ENCODE measurements at regions not wholly inside any gene's neighbourhood (a gene's known extent, or its start where the extent isn't known, plus 50 kb on each side); places are given as distances from the start of the nearest gene placed in this dataset.

DNA sequence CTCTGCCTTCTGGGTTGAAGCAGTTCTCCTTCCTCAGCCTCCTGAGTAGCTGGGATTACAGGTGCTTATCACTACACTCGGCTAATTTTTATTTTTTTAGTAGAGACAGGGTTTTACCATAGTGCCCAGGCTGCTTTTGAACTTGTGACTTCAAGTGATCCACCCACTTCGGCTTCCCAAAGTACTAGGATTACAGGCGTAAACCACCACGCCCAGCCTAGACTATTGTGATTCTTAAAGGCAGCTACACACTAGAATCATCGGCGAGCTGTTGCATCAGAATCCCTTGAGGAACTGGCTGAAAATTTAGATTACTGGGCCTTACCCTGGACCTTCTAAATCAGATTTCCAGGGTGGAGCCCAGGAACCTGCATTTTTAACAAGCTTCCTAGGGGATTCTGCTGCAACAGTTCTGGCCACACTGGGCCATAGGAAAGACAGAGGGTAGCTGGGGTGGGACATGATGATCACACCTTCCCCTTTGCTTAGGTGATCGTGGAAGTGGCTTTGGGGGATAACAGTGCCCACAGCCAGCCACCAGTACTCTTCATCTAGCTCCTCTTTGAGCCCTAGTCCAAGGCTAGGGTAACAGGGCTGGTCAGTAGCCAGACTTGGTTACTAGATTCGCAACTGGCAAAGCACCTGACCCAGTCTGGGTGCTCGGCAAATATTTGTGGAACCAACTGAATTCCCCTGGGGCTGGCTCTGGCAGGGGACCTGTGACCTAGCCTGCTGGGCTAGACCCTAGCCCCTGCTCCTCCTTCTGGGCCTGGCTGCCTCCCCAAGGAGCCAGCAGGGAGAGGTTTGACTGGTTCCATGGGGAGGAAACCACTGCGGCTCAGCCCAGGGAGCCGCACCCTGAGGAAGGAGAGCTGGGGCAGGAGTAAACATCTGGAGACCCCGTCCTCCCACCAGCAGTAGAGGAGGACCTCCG is 67.1 kb upstream of the DUSP5 start:
- DNase-seq (ENCODE audit: low read depth, low spot score), result no peak
- H3K27ac ChIP-seq, result peak overlapping the region; percentile 48

DNA sequence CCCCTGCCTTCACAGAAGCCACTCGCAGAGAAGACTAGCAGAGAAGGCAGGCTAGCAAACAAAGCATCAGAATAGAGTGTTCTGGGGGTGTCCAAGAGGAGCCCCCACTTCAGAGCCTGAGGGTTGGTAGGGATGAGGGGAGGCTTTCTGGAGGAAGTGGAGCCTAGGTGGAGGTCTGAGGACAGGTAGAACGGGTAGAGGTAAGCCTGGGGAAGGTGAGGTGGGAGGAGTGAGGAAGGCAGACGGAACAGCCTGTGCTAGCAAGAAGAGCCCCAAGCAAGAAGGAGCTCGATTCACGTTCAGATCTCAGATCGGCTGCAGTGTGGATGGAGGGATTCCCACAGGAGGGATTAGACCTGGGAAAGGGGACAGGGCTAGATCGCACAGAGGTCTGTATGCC is 66.0 kb upstream of the DUSP5 start:
- DNase-seq (ENCODE audit: low read depth, low spot score), result no peak
- H3K27ac ChIP-seq, result peak overlapping the region; percentile 48

DNA sequence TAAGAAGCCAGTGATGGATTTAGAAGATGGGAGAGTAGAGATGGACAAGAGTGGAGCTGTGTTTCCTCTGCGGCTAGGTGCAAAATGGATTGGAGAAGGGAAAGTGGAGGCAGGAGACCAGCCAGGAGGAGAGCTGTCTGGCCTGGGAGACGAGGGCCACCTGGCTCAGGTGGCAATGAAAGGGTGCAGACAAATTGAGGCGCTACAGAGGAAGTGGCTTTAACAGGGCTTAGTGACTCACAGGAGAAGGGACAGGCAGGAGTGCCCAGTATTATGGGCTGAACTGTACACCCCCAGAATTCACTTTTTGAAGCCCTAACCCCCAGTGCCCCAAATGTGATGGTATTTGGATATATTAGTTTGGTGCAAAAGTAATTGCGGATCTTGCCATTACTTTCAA is 65.6 kb upstream of the DUSP5 start:
- peak overlapping the region; percentile 48 for H3K27ac ChIP-seq
- DNase-seq (ENCODE audit: low read depth, low spot score), result no peak

DNA sequence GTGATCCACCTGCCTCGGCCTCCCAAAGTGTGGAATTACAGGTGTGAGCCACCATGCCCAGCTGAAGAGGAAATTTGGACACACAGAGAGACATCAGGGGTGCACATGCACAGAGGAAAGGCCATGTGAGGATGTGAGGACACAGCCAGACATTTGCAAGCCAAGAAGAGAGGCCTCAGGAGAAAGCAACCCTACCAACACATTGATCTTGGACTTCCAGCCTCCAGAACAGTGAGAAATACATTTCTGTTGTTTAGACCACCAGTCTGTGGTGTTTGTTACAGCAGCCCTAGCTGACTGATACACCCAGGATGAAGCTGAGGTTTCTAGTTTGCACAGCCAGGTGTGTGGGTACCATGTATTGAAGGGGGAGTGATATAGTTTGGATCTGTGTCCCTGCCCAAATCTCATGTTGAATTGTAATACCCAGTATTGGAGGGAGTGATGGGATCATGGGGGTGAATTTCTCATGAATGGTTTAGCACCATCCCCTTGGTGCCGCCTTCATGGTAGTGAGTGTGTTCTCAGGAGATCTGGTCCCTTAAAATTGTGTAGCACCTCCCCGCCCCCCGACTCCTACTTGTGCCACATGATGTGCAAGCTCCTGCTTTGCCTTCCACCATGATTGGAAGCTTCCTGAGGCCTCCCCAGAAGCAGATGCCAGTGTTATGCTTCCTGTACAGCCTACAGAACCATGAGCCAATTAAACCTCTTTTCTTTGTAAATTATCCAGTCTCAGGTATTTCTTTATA is 64.7 kb upstream of the DUSP5 start:
- no peak for DNase-seq (ENCODE audit: low read depth, low spot score)
- no peak overlapping the region for H3K27ac ChIP-seq

DNA sequence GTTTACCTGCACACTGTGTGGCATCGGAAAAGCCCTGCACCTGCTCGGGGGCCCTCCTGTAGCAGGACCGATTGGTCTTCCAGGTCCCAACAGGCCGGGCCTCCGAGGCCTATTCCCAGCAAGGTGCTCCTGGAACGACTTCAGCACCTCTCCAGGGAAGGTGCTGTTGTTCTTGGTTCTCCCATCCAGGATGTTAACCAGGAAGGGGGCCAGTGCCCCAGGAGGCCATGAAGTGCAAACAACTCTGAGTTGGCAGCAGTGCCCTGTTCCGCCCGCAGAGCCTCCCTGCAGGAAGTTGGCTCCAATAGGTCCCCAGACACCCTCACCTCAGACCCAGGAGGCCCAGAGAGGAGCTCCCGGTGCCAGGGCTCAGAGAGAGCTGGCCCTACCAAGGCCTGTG is 64.0 kb upstream of the DUSP5 start:
- no peak for DNase-seq (ENCODE audit: low read depth, low spot score)
- H3K27ac ChIP-seq, result no peak overlapping the region

DNA sequence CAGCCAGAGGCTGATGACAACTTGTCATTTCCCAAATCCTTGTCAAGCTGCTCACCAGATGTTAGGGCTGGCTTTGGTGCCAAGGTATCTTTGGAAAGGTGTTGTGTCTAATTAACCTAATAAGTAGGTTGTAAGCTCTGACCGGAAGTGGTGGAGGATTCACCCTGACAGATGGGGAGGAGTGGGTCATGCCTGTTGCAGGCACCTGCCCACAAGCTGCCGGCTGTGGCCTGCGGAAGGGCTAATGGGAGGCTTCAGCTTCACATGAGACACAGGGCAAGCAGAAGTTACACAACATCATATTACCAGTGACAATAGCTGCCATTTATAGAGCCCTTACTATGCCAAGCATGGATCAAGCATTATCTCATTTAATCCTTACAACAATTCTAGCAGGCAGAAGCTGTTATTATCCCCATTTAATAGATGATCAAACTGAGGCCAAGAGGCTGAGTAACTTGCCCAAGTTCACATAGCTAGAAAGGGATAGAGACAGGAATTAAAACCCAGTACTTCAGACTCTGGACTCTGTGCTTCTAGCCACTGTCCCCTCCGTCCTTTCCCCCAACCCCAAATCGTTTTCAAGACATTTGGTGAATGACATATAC is 63.1 kb upstream of the DUSP5 start:
- no peak overlapping the region for H3K27ac ChIP-seq
- no peak for DNase-seq (ENCODE audit: low read depth, low spot score)

DNA sequence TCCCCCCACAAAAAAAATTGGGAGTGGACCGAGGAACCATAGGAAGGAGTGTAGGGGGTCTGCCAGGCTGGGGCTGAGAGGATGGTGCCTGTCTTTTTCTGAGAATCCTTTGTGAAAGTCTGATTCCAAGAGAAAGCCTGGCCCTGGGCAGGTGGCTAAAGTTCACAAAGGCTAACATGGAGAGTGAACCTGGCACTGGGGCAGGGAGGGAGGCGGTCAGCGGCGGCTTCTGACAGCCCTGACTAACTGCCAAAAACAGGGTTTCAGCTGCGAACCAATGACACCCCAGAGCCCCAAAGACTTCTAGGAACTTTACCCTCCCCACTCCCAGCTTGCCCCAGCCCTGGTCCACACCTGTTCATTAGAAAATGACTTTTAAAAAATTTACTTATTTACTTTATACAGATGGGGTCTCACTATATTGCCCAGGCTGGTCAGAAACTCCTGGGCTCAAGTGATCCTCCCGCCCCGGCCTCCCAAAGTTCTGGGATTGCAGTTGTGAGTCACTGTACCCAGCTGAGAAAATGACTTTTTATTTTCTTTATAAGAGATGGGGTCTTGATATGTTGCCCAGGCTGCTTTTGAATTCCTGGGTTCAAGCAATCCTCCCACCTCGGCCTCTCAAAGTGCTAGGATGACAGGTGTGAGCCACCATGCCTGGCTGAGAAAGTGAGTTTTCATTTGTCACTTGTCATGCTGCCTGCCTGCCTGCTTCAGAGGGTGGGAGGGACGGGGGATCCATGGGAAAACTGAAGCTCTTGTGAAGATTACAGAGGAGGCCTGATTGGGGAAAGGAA is 61.0 kb upstream of the DUSP5 start:
- DNase-seq (ENCODE audit: low read depth, low spot score), result no peak
- no peak overlapping the region for H3K27ac ChIP-seq

DNA sequence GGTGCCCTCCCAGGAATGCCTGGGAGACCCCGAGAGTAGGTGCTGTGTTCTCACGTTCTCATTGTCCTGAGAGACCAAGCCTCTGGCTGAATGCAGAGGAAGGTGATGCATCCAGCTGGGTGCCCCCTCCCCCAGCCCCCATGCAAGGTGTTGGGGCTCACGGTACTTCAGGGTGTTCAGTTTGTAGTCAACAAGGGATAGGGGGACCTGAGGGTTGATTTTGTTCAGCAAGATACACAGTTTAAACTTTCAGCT is 60.4 kb upstream of the DUSP5 start:
- DNase-seq (ENCODE audit: low read depth, low spot score), result no peak
- H3K27ac ChIP-seq, result no peak overlapping the region

DNA sequence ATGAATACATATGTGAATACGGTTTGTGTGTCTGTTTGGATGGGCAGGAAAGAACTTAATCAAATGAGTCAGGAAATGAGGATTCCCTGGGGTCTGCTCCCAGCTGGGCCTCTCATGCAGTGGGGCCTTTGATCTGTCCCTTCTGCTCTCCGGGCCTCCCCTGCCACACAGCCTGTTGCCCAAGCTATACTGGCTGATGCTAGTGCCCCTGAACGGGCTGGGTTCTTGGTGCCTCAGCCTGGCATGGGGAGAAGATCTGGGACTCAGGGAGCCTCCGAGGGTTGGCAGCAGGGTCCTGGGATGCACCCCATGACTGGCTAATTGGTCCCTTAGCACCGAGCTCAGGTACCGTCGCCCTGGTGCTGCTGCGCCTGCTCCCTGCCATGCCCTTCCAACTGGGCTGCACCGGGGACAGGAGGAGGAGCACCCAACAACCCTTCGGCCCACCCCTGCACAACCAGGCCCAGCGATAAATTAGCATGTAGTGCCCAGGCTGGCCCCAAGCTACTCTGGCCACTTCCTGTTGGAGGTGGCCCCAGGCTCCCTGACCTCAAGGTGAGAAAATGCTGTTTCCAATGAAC is 59.9 kb upstream of the DUSP5 start:
- no peak for DNase-seq (ENCODE audit: low read depth, low spot score)

DNA sequence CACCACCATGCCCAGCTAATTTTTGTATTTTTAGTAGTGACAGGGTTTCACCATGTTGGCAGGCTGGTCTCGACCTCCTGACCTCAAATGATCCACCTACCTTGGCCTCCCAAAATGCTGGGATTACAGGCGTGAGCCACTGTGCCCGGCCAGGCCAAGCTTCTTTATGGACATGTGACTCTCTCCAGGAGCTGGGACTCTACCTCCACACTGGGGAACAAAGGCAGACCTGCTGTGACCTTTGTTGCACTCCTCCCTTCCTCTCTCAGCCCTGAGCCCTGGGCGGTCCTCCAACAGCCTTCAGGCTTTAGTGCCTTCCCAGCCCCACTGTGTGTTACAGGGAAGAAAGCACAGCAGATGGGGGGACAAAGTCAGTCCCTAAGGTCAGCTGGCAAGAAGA is 55.0 kb upstream of the DUSP5 start:
- H3K27ac ChIP-seq, result no peak overlapping the region
- DNase-seq (ENCODE audit: low read depth, low spot score), result no peak

More for the DNA sequence above, 59.9 kb upstream of the DUSP5 start:
- no peak overlapping the region for H3K27ac ChIP-seq

DNA sequence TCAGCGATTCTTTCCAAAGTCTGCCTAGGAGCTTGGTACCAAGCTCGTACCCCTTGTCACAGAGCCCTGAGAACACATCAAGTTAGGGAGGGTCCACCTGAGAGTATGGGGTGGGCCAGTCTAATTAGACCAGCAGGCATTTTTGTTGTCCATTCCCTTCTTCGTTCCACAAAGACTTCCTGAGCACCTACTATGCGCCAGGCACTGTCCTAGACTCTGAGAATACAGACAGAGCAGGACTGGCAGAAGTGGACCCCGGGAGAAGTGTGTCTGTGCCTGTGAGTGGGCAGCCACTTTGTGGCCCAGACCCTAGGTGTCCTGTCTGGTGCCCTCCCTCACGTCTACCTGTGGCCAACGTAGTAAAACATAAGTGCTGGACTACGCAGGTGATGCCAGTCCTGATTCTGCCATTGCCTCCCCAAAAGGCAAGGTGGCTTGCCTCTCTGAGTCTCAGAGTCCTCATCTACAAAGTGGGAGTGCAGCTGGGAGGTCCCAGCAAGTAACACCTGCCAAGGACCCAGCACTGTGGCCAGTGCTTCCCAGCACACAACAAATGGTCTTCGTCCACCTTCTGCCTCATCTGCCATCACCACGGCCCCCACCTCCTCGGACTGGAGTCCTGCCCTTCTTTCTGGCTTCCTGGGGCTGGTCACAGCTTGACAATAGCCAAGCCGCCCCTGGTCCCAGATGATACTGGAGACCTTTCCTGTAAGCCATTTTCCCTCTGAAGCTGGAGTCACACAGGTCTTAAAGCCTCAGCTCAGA is 54.3 kb upstream of the DUSP5 start:
- no peak for DNase-seq (ENCODE audit: low read depth, low spot score)
- no peak overlapping the region for H3K27ac ChIP-seq

DNA sequence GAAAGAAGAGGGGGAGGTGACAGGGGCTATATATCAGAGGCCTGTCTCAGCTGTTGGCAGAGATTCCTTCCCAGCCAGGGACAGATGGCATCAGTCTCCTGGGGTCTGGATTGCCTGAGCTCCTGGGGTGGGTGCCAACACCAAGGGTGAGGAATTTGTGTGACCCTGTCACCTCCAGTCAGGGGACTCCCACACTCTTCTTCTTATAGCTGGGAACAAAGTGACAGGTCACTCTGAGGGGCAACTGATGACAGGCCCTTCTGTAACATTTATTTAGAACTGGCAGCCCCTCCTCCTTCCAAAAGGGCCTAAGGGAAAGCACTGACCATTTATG is 53.7 kb upstream of the DUSP5 start:
- DNase-seq (ENCODE audit: low read depth, low spot score), result no peak

DNA sequence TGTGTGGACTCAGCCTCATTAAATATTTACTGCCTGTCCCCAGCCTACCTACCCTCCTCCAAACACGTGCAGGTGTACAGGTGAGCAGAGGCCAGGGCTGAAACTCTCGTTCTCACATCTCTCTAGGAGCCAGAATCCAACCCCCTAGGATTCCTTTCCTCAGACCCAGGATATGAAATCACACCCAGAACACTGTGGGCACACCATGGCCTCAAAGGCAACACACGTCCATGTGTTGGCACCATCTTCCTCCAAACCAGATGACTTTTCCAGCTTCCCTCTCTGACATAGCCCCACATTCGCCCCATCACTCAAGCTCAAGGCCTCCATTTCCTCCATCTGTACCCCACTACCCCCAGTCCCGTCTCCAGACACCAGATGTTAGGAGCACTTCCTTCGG is 51.8 kb upstream of the DUSP5 start:
- DNase-seq (ENCODE audit: low read depth, low spot score), result no peak
- no peak overlapping the region for H3K27ac ChIP-seq

More for the DNA sequence above, 53.7 kb upstream of the DUSP5 start:
- no peak overlapping the region for H3K27ac ChIP-seq

DNA sequence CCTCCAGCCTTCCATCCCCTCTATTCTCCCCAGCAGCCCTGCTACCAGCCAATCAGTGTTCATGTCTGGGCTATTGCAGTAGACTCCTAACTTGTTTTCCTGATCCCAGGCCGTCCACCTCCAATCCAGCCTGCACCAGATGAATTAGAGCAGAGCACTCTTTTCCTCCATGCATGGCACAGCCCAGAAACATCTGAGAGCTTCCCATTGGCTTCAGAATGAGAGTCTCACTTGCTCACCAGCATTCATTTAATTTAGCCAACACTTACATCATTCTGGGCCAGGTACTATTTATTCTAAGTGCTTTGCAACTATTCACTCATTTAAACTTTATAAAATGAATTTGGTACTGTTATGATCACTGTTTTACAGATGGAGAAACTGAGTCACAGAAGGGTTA is 51.4 kb upstream of the DUSP5 start:
- no peak for DNase-seq (ENCODE audit: low read depth, low spot score)
- H3K27ac ChIP-seq, result peak overlapping the region; percentile 80

DNA sequence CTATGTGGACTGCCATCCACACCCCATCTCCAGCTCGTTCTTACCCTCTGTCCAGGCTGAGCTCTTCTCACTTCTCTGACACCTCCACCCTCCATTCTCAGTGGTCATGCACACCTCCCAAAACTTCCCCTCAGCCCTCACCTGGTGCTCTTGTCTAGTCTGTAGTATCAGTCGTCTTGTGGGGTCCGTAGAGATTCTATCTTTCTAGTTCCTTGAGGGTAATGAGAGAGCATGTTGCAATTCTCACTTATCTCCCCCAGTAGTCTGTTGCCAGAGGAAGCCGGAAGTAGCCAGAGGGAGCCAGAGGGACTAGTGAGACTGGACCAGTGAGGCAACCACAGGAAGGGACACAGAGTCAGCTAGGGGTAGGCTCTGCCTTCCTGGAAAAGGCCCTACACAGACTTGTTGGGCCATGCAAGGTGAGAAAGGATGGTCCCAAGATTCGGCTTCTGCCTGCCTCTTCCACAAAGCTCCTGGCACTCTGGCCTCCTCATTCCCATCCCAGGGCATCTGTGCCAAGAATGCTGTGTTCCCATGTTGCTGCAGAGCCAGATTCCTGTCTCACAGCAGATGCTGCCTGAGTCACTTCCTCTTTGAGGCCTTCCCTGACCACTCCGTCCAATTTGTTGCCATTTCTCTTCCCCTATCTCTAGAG is 50.6 kb upstream of the DUSP5 start:
- H3K27ac ChIP-seq, result peak overlapping the region; percentile 80
- DNase-seq (ENCODE audit: low read depth, low spot score), result peak; percentile 33

DNA sequence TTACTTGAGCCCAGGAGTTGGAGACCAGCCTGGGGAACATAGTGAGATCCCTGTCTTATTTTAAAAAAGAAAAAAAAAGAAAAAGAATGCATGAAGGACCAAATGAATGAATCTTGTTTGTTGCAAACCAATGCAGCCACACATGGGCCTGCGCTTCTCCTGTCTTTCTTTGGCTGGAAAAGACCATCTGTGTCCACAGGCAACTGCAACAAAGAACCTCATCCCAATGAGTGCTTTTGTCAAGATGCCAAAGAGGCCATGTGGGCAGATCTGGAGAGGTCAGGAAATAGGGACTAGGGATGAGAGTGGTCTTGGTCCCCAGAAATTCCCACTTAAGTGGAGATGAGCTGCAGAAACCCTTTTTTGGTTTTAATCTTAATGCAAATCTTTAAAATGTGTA is 49.8 kb upstream of the DUSP5 start:
- peak overlapping the region; percentile 80 for H3K27ac ChIP-seq
- no peak for DNase-seq (ENCODE audit: low read depth, low spot score)

Measured in epithelial cell of prostate (primary cell).